RWPE1 (cell line): ENCODE measurements at regions not wholly inside any gene's neighbourhood (a gene's known extent, or its start where the extent isn't known, plus 50 kb on each side); places are given as distances from the start of the nearest gene placed in this dataset.
A peak's percentile ranks its signal among the peaks of the same experiment; 100 is the strongest.

Source experiments
- CTCF ChIA-PET: fragments of 350-600 bp; sonication (Branson Sonifier 250); formaldehyde crosslinking; extraction: SDS; loops from one replicate; lab custom pipeline; 2021; lab: Yijun Ruan, JAX
- POLR2A ChIA-PET: fragments of 400-600 bp; formaldehyde crosslinking; extraction: SDS; loops from one replicate; lab custom pipeline; 2020; ENCODE audit warnings: antibody characterized with exemption; ENCODE audit not compliant: low non-redundant PET; lab: Yijun Ruan, JAX
- DNase-seq: peaks from one replicate; pipeline ENCODE4 v3.0.0; 2012; ENCODE audit warnings: low spot score
- H3K27ac ChIP-seq: fragments of 450-650 bp; 2 replicates; pipeline ENCODE4 v1.5.1; 2017
- TF ChIP-seq, protein P1 (sequence below): fragments of 450-650 bp; conservative IDR thresholded peaks from 2 replicates; pipeline ENCODE4 v1.5.1; 2017; ENCODE audit warnings: low read depth, mild to moderate bottlenecking

DNA sequence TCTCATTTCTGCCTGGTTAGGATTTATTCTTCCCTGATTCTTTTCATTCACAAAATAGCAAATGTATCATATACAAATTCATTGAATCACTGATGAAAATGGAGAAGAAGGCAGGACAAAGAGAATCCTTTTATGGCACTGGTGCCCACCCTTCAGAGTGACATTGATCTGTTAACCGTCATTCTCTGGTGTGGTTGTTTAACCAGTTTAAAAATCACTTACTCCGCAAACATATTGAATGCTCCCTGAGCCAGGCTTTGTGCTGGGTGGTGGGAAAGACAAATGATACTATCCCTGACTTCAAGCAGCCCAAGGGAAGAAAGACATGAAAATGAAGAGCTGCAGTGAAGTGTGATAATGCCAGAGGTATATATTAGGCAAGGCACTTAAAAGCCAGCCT is 187.5 kb upstream of the SLC38A2 start:
- ChIA-PET CTCF (interaction anchor here (0.6 to 0.9 kb wide), 4 partner anchors 105 to 997 kb away, joined by 3 to 6 read pairs (median 4); no protein-coding TSS in a partner anchor), POLR2A (no interaction called here)
- H3K27ac ChIP-seq = no peak overlapping the region
- TF ChIP-seq, protein P1, sequence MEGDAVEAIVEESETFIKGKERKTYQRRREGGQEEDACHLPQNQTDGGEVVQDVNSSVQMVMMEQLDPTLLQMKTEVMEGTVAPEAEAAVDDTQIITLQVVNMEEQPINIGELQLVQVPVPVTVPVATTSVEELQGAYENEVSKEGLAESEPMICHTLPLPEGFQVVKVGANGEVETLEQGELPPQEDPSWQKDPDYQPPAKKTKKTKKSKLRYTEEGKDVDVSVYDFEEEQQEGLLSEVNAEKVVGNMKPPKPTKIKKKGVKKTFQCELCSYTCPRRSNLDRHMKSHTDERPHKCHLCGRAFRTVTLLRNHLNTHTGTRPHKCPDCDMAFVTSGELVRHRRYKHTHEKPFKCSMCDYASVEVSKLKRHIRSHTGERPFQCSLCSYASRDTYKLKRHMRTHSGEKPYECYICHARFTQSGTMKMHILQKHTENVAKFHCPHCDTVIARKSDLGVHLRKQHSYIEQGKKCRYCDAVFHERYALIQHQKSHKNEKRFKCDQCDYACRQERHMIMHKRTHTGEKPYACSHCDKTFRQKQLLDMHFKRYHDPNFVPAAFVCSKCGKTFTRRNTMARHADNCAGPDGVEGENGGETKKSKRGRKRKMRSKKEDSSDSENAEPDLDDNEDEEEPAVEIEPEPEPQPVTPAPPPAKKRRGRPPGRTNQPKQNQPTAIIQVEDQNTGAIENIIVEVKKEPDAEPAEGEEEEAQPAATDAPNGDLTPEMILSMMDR = no peak
- no peak for DNase-seq

GRCh38 chr12:46559311-46559710 is 186.7 kb upstream of the SLC38A2 start:
- no peak for DNase-seq
- CTCF ChIA-PET = interaction anchor here (0.6 to 0.8 kb wide), 2 partner anchors 286 to 568 kb away, joined by 3 to 4 read pairs; no protein-coding TSS in a partner anchor
- TF ChIP-seq, protein P1 = no peak
- POLR2A ChIA-PET = no interaction called here
- no peak overlapping the region for H3K27ac ChIP-seq

DNA sequence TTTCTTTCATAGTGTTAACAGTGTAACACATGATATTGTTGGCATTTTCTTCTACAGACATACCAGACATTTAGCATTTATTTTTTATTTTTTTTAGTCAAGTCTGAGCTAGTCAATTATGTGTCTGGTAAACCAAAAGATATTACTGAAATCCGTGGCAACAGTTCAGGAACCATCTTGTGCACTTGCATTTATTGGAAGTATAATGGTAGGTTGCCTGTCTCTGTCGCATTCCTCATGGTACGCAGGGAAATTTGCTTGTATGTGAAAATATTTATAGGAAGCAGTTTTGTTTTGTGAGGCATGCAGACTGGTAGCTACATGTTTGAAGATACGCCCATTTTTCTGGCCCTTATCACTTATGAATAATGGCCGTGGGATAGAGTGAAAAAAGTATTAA is 186.1 kb upstream of the SLC38A2 start:
- ChIA-PET CTCF (interaction anchor here (0.6 to 0.8 kb wide), 2 partner anchors 286 to 568 kb away, joined by 3 to 4 read pairs; no protein-coding TSS in a partner anchor), POLR2A (no interaction called here)
- TF ChIP-seq, protein P1 = no peak
- no peak overlapping the region for H3K27ac ChIP-seq
- no peak for DNase-seq

GRCh38 chr12:46557539-46558373 is 185.2 kb upstream of the SLC38A2 start:
- no peak for DNase-seq
- TF ChIP-seq, protein P1 = no peak
- POLR2A ChIA-PET = no interaction called here
- CTCF ChIA-PET = interaction anchor here (0.6 kb wide), 1 partner anchor 23 kb away, joined by 3 read pairs; no protein-coding TSS in a partner anchor
- H3K27ac ChIP-seq = no peak overlapping the region

DNA sequence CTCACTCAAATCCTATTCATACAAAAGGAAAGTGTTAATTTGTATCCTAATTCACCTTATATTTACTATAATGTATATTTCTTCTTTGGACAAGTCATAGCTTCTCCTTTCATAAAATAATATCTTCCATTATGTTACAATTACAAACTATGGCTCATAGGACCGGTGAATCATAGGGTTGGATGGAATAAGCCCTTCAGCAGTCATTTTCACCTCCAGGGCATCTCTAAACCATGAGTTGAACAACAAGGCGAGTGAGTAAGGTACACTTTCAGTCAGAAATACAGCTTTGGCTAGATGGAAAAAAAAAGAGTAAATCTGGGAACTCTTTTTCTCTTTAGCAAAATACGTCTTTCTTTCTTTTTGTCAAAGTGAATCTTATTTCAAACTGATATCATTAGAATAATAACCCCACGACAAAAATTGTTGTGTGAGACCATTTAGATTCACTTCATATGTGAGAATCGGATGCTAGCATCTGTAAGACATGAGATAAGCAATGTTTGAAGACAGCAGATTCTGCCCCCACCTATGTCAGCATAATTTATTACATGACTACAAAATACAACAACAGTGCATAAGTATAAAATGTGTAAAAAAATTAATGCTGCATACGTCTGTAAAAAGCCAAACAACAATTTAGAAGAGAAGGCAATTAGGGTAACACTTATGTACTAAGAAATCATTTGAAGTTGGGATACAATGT is 184.4 kb upstream of the SLC38A2 start:
- CTCF ChIA-PET = interaction anchor here (0.6 kb wide), 3 partner anchors 22 to 464 kb away, joined by 3 read pairs; no protein-coding TSS in a partner anchor
- peak; percentile 82 for DNase-seq
- TF ChIP-seq, protein P1 = no peak
- POLR2A ChIA-PET = interaction anchor here (0.6 kb wide), 1 partner anchor 173 kb away, joined by 3 read pairs; no protein-coding TSS in a partner anchor
- H3K27ac ChIP-seq = no peak overlapping the region

DNA sequence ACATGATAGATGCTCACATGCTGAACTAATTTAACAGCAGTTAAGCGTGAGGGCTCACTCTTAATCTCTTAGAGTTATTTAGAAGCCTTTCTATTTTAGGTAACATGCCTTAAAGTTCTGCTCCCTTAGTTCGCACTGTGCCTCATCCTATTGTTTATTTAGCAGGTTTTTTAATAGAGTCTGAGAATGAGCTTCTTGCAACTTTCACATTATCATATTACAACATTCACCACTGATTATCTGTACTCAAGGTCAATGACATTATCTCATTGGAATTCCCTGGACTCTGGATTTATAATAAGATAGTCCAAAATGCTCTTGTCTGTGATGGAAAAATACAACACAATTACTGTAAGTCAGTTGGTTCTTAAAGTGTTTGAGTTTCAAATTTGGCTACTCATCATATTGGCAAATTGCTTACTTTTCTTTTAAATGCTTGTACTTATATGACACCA is 183.6 kb upstream of the SLC38A2 start:
- CTCF ChIA-PET = interaction anchor here (0.6 to 0.7 kb wide), 5 partner anchors 41 to 465 kb away, joined by 3 read pairs; no protein-coding TSS in a partner anchor
- POLR2A ChIA-PET = interaction anchor here (0.6 to 0.7 kb wide), 2 partner anchors 172 to 184 kb away, joined by 3 read pairs; no protein-coding TSS in a partner anchor
- H3K27ac ChIP-seq = no peak overlapping the region
- TF ChIP-seq, protein P1 = no peak
- DNase-seq = no peak
